HG03045 (cell line): ENCODE measurements at regions not wholly inside any gene's neighbourhood (a gene's known extent, or its start where the extent isn't known, plus 50 kb on each side); places are given as distances from the start of the nearest gene placed in this dataset.
A peak's percentile ranks its signal among the peaks of the same experiment; 100 is the strongest.
"Not testable (repeated sequence)": the region's sequence is repeated elsewhere in the genome, so short reads cannot be mapped to it uniquely, and the experiment has no call there.

Experiments used
- ATAC-seq: cut with Tn5 transposase; IDR thresholded peaks from one replicate; pipeline ENCODE4 v1.9.1; 2021; ENCODE audit warnings: mild to moderate bottlenecking, moderate library complexity; ENCODE audit not compliant: unreplicated experiment

- ATAC-seq = no peak
These were observed 152.7 kb downstream of the RHOU start for GRCh38 chr1:228887960-228888359.

DNA sequence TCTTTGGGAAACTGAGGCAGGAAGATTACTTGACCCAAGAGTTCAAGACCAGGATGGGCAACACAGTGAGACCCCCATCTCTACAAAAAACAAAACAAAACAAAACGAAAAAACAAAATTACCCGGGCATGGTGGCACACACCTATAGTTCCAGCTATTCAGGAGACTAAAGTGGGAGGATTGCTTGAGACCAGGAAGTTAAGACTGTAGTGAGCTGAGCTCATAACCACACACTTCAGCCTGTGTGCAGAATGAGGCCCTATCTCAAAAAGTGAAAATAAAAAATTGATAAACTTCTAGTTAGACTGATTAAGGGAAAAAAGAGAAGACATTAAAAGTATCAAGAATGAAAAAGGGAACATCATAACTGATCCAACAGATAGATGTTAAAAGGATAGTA lies 154.0 kb downstream of the RHOU start:
- ATAC-seq = no peak

DNA sequence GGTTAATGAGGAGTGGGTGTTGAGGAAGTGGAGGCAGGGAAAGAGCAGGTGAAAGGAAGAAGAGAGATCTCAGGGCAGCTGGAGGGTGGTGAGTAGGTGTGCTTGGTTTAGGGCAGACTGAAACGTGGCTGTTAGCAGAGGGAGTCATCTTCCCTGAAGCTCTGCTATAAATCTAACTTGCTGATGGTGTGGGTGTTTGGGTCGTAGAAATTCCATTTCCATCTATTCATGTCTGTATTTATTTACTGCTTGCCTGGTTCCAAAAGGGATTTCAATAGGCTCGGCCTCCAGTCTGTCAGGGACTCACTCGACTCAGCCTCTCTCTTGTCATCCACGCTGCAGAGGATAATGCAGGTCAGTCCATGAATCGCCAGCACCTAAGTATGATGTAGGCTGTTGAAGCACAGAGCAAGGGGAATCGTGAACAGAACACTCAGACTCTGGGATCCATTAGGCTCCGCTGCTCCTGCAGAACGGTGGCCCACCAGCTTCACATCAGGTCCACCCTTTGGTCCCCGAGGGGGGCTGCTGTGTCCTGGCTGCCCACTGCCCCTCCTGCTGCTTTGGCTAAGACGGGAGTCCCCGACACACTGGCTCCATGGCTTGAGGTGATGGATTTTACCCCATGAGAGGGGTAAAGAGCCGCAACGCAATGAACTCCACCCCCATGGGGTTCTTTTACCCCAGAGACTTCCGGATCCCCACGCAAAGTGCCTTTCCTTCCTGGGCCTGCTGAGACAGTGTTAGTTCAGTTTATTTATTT lies 156.2 kb downstream of the RHOU start:
- ATAC-seq = no peak

- not testable (repeated sequence) for ATAC-seq
These were observed 156.9 kb downstream of the RHOU start for GRCh38 chr1:228892200-228892599.

DNA sequence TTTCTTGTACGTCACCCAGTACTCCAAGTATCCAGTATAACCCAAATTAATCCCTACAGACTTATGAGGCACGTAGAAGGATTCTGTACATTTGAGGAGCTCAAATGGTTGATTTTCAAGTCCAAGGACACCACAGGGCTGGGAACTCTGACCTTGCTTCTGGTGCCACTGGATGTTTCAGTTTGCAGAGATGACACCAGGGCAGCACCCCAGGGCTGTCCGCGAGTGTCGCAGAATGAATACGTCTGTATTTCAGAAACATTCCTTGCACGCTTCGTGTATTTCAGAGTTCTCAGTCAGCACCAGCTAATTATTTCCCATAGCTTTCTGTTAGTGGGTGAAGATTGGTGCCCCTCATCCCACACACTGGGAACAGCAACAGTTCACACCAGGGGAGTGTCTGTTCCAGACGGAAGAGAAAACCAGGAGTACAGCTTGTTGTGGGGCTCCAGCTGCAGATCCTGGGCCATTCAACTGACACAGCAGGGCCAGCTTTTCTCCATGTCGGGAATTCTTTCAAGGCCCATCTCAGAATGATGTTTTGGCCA lies 159.2 kb downstream of the RHOU start:
- no peak for ATAC-seq

DNA sequence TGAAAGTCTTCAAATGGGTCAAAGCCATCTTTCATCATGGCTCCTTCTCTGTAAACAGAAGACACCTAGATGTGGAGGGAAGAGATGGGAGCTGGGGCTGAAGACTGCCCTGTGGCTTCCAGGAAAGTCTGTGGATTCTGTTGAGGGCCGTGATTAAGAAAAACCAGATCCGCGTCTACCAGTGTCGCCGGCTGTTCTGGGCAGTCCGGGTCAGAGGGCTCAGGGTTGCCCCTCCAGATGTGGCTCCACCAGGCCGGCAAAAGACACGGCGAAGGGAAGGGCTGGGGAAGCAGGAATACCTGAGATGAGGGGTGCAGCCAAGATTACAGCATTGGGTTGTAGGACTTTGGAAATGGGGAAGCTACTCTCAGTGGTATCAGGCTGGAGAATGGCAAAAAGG lies 162.6 kb downstream of the RHOU start:
- no peak for ATAC-seq

- peak; percentile 66 for ATAC-seq
These were observed 163.3 kb downstream of the RHOU start for GRCh38 chr1:228898582-228898992.

GRCh38 chr1:228899421-228899956 lies 164.2 kb downstream of the RHOU start:
- ATAC-seq = no peak

GRCh38 chr1:228900099-228900885 lies 165.0 kb downstream of the RHOU start:
- no peak for ATAC-seq

GRCh38 chr1:228900886-228901392 lies 165.7 kb downstream of the RHOU start:
- ATAC-seq = no peak

DNA sequence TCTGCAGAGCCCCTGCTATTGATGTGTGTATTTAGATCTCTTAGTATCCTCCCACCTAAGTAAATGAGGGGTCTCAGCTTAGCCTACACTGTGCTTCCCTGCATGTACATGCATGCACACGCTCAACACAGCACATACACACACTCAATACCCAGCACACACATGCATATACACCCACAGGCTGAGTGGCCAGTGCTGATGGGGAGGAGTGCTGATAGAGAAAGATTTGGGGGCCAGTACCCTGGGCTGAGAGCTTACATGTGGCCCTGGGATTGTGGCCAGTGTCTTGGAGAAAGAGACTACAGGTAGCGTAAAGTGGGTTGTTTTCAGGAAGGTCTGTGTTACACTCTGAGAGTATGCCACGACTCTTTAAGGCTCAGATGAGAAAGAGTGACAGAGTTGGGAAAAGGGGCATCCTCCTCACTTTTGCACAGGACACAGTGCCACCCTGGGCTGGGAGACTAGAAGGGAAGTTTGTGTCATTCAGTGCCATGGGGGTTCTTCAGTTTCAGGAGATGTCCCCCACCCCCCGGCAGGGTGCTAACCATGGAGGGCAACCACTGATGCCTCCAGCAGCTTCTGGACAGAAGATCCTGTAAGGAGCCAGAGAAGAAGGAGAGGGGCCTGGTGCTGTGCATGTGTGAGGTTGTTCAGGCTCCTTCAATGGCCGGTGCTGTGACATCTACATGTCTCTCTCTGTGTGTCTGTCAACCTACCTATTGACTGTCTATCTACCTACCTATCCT lies 166.8 kb downstream of the RHOU start:
- no peak for ATAC-seq

GRCh38 chr1:228902781-228903433 lies 167.6 kb downstream of the RHOU start:
- ATAC-seq = no peak

GRCh38 chr1:228903434-228904071 lies 168.3 kb downstream of the RHOU start:
- ATAC-seq = no peak

DNA sequence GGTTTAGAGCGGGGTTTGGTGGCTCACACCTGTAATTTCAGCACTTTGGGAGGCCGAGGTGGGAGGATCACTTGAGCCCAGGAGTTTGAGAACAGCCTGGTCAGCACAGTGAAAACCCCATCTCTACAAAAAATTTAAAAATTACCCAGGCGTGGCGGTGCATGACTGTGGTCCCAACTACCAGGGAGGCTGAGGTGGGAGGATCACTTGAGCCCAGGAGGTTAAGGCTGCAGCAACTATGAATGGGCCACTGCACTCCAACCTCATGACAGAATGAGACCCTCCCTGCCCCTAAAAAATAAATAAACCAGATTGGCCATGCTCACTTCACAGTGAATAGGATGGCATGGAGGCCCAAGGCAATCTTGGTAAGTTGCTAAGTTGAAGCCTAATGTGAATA lies 168.9 kb downstream of the RHOU start:
- no peak for ATAC-seq

DNA sequence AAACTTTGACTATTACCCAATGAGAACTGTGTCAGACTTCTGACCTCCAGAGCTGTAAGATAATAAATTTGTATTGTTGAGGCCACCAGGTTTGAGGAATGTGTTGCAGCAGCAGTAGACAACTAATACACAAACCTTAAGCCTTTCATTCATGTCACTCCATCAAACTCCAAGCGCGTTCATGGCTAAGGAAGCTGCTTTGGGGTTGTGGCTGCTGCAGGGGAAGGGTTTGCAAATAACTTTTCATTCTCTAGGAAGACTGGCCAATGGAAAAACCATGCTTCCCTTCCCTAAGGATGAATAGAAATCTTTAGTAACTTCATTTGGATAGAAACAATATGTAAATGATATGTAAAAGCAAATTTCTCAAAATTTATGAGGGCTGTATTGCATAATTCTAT lies 170.4 kb downstream of the RHOU start:
- ATAC-seq = no peak

GRCh38 chr1:228906223-228906860 lies 171.1 kb downstream of the RHOU start:
- no peak for ATAC-seq

DNA sequence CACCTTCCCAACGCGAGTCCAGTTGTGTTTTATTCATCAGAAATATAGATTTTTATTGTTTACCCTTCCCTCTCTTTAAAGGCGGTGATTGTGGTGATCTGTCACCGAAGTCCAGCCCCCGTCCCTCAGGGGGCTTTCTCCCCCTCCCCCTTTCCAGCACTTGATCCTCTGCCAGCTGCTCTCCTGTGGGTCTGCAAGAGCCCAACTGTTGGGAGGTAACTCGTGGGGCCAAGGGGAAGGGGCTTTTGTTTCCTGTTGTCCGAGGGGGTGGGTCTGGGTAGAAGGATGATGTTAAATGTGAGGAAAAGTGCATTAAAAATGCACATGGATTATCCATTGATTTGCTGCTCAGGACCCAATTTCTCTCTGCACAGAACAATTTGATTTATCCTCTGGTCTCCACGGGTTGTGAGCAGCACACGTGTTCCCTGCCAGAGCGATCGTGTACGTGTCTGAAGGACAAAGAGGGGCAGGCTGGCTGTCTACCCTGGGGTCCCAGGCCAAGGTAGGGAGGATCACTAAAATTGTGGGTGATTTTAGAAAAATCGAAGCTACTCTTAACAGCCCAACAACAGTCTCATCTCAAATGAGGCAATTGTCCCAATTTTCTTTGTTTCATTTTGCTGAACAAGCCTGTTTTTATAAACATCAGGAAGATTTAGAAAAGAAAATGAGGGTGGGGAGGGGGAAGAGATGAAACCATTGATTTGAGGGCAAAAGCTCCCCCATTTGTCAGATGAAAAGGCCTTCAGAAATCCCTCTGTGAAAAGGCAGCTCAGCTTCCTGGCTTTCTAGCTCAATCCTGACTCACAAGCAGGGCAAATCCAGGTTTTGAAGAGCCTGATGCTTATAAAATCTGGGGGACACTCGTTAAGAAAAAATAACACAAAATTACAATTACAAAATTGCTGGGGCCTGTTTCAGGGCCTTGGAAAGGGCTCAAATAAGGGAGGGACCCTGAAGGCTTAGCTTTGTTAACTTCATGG lies 176.2 kb downstream of the RHOU start:
- ATAC-seq = no peak
